Lung microvascular endothelial cell (primary cell): ENCODE measurements at regions not wholly inside any gene's neighbourhood (a gene's known extent, or its start where the extent isn't known, plus 50 kb on each side); places are given as distances from the start of the nearest gene placed in this dataset.
"Not testable (repeated sequence)": the region's sequence is repeated elsewhere in the genome, so short reads cannot be mapped to it uniquely, and the experiment has no call there.

Experiments used
- DNase-seq, 2 donors: peaks; one replicate each; pipeline versions ENCODE4 v3.0.0 to v3.0.0-alpha.2; 2010; ENCODE audit warnings: low read depth in 2 of 2

DNA sequence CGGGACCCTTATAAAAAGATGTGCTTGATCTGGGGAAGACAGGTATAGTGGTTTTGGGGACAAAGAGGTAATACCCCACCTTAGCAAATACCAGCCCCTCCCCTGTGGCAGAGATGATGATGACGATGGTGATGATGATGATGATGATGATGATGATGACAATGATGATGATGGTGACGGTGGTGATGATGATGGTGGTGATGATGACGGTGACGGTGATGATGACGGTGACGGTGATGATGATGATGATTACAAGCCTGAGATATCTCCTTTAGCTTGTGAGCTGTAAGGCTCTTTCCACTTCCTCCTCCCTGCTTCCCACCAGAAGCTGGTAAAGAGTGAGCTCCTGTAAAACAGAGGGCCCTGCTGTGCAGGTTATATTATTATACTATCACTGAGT lies 89.5 kb upstream of the TMEM45B start:
- DNase-seq = no peak

DNA sequence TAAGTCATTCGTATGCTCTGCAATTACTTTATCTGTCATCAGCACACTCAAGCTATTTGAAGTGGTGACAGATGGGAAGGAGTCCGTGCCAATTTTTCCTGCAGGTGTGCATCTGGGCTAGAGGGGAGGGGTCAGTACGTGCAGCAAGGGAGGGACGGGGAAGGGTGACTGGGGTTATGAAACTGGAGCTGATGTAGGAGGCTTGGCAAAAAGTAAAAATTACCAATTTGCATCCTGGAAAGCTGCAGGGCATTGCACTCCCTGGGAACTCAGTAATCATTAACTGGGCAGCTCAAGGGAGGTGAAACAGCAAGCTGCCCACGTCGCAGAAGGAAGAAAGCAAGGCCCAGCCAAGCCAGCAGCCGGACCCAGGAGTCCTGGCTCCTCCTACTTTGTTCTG lies 87.1 kb upstream of the TMEM45B start:
- DNase-seq = no peak

DNA sequence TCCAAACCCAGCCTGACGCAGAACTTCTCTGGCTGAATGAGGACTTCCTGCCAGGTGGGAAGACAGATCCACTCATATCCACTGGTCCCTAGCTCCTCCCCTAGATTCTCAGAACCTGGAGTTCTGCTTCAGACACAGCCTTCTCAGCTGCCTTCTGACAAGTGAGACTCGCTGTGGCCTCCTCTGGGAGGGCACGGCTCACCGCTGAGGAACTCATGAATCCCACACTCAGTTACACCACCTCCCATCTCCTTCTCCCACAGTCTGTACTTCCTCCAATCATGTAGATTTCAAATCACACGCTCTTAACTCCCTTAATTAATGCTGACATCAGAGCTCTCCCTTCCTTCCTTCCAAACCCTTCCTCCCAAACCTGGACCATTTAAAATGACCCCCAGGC lies 86.4 kb upstream of the TMEM45B start:
- DNase-seq = no peak

DNA sequence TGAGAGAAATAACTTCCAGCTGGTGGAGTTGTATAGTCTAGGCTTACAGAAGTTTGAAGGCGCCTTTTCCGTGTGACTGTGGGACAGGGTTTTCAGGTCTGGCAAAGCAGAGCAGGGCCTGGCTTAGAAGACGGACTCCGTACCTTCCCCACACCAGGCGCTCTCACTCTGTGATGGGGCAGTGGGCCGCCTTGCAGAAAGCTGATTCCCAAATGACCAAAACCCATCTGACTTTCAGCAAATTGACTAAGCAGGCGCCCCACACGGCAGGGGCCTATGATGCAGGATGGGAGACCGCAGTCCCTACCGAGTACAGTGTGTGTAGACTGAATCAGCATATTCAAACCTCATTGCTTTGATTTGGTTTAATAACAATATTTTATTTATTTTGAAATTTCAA lies 85.8 kb upstream of the TMEM45B start:
- DNase-seq = no peak

DNA sequence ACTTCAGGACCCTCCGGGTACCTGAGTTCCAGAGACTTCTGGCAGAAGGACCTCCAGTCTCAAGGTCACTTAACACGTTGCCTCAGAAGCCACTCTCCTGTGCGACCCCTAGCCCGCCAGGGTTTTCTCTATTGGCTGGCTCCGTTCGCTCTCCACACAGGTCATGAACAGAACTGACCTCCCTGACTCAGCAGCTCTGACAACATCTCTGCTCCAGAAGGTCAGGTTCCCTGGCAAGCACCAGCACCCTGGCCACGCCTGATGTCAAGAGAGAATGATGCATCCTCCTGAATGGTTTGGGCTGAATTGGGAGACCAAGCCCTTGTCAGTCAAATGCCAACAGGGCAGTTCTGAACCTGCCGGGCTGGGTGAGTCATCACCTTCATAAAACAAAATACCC lies 84.3 kb upstream of the TMEM45B start:
- no peak for DNase-seq

DNA sequence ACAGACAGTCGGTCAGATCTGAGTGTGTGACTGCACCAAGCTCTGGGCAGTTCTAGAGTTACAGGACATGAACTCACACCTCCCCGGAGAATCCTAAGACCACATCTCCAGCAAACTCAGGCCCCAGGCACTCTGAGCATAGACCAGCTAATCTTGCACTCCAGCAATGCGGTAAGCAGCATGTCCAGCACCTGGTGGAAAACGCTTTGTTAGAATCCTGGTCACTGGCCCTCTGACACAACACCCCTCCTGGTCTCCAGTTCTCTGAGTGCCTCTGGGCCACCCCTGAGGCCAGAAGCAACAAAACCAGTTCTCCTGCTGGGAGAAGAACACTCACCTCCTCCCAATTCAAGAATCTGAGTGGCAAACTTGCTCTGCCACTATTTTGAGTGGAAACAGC lies 82.7 kb upstream of the TMEM45B start:
- no peak for DNase-seq

DNA sequence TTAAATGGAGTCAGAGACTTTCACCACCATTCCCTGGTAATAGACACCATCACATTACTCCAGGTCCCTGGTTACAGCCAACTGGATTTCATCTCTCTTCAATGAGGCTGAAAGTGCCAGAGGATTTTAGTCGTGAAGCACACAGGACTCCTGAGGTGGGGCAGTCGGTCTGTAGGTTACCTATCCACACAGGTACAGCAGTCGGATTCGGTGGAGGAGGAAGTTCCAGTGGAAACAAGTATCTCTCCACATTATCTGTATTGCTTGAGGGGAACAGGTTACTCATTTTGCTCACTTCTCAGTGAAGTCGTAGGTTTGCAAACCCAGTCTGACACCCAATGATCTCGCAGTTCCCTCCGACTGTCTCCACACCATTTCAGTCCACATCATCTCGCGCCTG lies 82.3 kb upstream of the TMEM45B start:
- DNase-seq = no peak

DNA sequence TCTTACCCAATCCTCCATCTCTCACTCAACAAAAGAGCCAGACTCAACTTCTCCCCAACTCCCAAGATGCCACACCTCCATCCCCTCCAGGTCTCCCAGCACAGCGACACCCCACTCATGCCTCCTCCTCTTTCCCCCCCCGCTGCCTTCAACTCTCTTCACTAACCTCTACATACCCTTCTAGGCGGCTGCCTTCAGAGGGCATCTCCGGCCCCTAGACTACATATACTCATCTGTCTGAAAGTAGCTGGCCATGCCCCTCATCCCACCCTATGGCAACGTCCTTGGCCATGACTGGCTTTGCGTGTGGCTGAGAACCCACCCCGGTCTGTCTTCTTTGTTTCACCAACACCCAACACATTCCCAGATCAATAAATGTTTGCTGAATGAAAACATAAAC lies 81.7 kb upstream of the TMEM45B start:
- DNase-seq = no peak

- no peak for DNase-seq
Observed at GRCh38 chr11:129734654-129735053, 81.0 kb upstream of the TMEM45B start.

- no peak for DNase-seq
Observed at GRCh38 chr11:129737831-129738230, 77.8 kb upstream of the TMEM45B start.

DNA sequence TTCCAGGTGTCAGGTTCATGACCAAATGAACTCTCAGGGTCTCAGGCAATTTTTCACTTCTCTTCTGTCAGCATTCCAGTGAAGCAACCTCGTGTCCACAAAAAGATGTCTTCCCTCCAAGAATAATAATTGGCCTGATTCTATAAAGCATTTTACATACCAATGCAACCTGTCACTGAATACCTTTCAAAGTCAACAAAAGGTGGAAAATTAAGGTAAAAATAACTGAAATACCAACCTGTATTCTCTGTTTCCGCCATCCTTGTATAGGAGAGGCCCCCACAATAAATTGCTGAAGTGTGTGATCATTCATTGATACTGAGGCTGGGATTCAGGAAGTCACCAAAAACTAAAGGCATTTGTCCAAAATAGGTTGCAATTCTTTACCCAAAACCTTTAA lies 77.4 kb upstream of the TMEM45B start:
- DNase-seq = no peak

DNA sequence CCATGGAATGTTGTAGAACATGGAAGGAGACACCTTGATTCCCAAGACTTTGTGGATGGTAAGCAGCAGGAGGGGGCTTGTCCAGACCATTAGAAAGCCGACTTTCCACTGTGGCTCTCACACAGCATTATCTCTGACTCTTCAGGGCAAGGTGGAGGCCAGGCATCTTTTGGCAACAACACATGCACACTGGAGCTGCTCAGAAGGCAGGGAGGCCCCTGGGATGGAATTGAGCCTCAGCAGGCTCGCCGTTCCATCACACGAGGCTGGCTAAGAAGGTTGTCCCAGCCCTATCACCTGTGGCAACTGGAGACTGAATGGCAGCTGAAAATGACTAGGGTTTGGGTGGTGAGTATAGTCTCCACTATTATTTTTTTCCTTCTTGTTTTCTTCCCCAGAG lies 76.3 kb upstream of the TMEM45B start:
- no peak for DNase-seq

DNA sequence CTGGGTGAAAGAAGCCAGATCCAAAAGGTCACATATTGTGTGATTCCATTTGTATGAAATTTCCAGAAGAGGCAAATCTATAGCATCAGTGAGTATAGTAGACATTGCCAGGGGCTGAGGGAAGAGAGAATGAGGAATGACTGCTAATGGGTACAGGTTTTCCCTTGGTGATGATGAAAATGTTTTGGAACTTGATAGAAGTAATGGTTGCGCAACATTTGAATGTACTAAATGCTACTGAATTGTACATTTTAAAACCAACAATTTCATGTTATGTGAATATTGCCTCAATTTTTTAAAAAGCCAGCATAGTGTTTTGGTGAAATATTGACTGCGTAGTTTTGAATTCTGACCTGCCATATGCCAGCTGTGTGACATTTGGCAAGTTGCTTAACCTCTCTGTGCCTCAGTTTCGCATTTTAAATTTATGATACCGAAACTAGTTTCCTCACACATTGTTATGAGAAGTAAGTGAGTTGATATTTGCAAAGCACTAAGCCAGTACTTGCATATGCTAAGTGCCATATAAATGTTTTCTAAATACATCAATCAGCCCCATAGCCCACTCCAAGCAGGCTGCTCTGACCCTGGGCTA lies 75.4 kb upstream of the TMEM45B start:
- no peak for DNase-seq

GRCh38 chr11:129743112-129743815 lies 72.4 kb upstream of the TMEM45B start:
- DNase-seq = no peak

GRCh38 chr11:129747071-129747470 lies 68.6 kb upstream of the TMEM45B start:
- DNase-seq = no peak

DNA sequence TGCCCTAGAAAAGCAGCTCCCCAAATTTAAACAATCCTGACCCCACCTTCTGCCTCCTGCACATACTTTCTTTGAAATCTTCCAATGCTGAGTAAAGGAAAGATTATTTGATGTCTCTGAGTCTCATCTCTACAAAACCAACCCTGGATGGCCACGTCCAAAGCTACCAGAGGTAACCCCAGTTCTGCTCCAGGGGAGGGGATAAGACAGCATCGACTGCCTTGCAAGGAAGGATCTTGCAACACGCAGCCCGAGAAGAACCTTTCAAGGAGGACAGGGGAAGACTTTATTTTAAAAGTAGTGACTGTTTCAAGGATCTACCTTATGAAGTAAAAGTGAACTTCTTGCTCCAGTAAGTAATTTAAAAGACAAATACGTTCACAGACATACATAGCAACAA lies 66.5 kb upstream of the TMEM45B start:
- DNase-seq = no peak

DNA sequence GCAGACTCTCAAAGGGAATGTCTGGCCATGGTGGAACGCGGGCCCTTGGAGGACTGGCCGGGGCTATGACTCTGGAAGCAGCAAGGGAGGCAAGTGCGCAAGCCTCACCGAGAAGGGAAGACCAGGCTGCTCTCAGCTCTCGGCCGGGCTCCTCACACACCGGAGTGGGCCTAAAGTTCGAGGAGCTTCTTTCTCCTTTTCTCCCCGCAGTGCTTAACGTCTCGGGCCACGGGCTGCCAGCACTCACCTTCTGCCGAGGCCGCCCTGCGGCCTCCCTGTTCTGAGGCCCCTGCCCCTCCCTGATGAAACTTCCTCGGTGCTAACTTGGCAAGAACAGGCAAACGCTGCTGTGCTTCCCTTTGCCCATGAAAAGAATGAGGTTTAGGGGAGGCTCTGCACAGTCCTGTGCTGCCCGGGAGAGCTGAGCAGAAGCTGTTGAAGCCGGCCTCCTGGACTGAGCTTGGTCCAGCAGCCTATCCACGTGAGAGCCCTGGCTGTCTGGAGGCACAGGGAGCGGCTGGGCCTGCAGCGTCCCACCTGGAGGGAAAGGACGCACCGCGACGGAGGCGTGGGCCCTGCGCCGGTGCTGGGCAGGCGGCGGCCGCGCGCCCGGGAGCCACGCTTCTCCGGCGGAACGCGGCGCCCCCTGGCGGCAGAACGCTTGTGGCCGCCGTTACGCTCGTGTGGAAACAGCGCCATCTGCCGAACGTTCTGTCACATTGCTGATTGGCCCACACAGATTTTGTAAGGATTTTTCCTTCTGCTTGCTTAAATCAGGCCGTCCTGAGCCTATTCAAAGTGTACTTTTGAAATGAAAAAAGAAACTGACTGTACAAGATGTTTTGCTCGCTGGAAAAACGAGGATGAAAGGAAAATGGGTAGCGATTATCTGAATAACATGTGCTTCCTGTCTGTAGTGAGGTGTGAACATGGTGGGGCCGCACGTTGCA lies 65.0 kb upstream of the TMEM45B start:
- DNase-seq = peak; percentile 81 to 87

- no peak for DNase-seq
Observed at GRCh38 chr11:129751511-129751910, 64.1 kb upstream of the TMEM45B start.

- not testable (repeated sequence) for DNase-seq
Observed at GRCh38 chr11:129763569-129763968, 52.1 kb upstream of the TMEM45B start.

DNA sequence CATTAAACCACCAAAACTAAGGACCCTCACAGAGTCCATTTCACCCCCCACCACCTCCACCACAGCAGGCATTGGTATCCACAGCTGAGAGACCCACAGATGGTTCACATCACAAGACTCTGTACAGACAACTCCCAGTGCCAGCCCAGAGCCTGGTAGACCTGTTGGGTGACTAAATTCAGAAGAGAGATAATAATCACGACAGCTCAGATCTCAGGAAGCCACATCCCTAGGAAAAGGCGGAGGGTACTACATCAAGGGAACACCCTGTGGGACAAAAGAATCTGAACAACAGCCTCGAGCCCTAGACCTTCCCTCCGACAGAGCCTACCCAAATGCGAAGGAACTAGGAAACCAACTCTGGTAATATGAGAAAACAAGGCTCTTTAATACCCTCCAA lies 51.4 kb upstream of the TMEM45B start:
- not testable (repeated sequence) for DNase-seq
